Breast epithelium (tissue), 3 donors: ENCODE measurements at regions not wholly inside any gene's neighbourhood (a gene's known extent, or its start where the extent isn't known, plus 50 kb on each side); places are given as distances from the start of the nearest gene placed in this dataset.

Experiments used
- POLR2A ChIP-seq: fragments of 450-650 bp; IDR thresholded peaks from one replicate; pipeline ENCODE4 v1.6.1; 2016; ENCODE audit warnings: antibody characterized with exemption, mild to moderate bottlenecking, moderate library complexity
- POLR2AphosphoS5 ChIP-seq, 3 donors: sonication (generic); formaldehyde crosslinking; IDR thresholded peaks; one replicate each; pipeline ENCODE4 v1.6.1; 2017; ENCODE audit warnings: antibody characterized with exemption in 3 of 3
- TF ChIP-seq, protein P1 (sequence below), 3 donors: fragments of 450-650 bp; IDR thresholded peaks; one replicate each; pipeline ENCODE4 v1.5.1; 2016 to 2017; ENCODE audit warnings: antibody characterized with exemption in 3 of 3, mild to moderate bottlenecking in 3 of 3, moderate library complexity in 3 of 3

GRCh38 chr2:234597576-234597861, 100.6 kb upstream of the ARL4C start:
- TF ChIP-seq, protein P1, sequence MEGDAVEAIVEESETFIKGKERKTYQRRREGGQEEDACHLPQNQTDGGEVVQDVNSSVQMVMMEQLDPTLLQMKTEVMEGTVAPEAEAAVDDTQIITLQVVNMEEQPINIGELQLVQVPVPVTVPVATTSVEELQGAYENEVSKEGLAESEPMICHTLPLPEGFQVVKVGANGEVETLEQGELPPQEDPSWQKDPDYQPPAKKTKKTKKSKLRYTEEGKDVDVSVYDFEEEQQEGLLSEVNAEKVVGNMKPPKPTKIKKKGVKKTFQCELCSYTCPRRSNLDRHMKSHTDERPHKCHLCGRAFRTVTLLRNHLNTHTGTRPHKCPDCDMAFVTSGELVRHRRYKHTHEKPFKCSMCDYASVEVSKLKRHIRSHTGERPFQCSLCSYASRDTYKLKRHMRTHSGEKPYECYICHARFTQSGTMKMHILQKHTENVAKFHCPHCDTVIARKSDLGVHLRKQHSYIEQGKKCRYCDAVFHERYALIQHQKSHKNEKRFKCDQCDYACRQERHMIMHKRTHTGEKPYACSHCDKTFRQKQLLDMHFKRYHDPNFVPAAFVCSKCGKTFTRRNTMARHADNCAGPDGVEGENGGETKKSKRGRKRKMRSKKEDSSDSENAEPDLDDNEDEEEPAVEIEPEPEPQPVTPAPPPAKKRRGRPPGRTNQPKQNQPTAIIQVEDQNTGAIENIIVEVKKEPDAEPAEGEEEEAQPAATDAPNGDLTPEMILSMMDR (IDR thresholded peaks at IDR 0.05): no peak
- TF ChIP-seq POLR2A (no peak), POLR2AphosphoS5 (IDR thresholded peaks at IDR 0.05) (no peak)
